Breast epithelium (tissue), 4 donors: ENCODE measurements at regions not wholly inside any gene's neighbourhood (a gene's known extent, or its start where the extent isn't known, plus 50 kb on each side); places are given as distances from the start of the nearest gene placed in this dataset.

Experiments used
- DNase-seq, 2 donors: peaks; one replicate each; pipeline ENCODE4 v3.0.0-alpha.2; 2019; ENCODE audit warnings: low spot score in 2 of 2
- H3K27ac ChIP-seq, 2 donors: fragments of 200-600 bp; sonication (generic) in 1 of 2; one replicate each; pipeline ENCODE4 v1.5.1; 2016 to 2019; ENCODE audit warnings: mild to moderate bottlenecking in 1 of 2
- H3K27me3 ChIP-seq, 2 donors: fragments of 200-600 bp; sonication (generic) in 1 of 2; one replicate each; pipeline versions ENCODE4 v1.5.1 to v1.6.0; 2017 to 2019; ENCODE audit warnings: control low read depth in 1 of 2, mild to moderate bottlenecking in 1 of 2
- H3K36me3 ChIP-seq: fragments of 200-600 bp; one replicate; pipeline ENCODE4 v1.5.1; 2019
- H3K4me1 ChIP-seq, 2 donors: fragments of 200-600 bp; sonication (generic); one replicate each; pipeline ENCODE4 v1.5.1; 2016 to 2019; ENCODE audit warnings: control low read depth in 1 of 2
- H3K4me3 ChIP-seq, 3 donors: fragments of 200-600 bp; sonication (generic); 1 replicate in 2 of 3; 2 replicates in 1 of 3; pipeline ENCODE4 v1.5.1; 2016 to 2019; ENCODE audit warnings: mild to moderate bottlenecking in 3 of 3, moderate library complexity in 2 of 3
- H3K9me3 ChIP-seq, 2 donors: fragments of 200-600 bp; sonication (generic) in 1 of 2; one replicate each; pipeline ENCODE4 v1.5.1; 2016 to 2019; ENCODE audit warnings: control low read depth in 1 of 2
- POLR2A ChIP-seq: fragments of 450-650 bp; IDR thresholded peaks from one replicate; pipeline ENCODE4 v1.6.1; 2016; ENCODE audit warnings: antibody characterized with exemption, mild to moderate bottlenecking, moderate library complexity
- POLR2AphosphoS5 ChIP-seq, 3 donors: sonication (generic); formaldehyde crosslinking; IDR thresholded peaks; one replicate each; pipeline ENCODE4 v1.6.1; 2017; ENCODE audit warnings: antibody characterized with exemption in 3 of 3
- intact Hi-C: fragments of 100-400 bp; cut with DNase I; formaldehyde crosslinking; loops from one replicate; pipeline ENCODE4 v1.15.1; 2023; ENCODE audit warnings: low total_unique reads
- TF ChIP-seq, protein P1 (sequence below), 3 donors: fragments of 450-650 bp; IDR thresholded peaks; one replicate each; pipeline ENCODE4 v1.5.1; 2016 to 2017; ENCODE audit warnings: antibody characterized with exemption in 3 of 3, mild to moderate bottlenecking in 3 of 3, moderate library complexity in 3 of 3

DNA sequence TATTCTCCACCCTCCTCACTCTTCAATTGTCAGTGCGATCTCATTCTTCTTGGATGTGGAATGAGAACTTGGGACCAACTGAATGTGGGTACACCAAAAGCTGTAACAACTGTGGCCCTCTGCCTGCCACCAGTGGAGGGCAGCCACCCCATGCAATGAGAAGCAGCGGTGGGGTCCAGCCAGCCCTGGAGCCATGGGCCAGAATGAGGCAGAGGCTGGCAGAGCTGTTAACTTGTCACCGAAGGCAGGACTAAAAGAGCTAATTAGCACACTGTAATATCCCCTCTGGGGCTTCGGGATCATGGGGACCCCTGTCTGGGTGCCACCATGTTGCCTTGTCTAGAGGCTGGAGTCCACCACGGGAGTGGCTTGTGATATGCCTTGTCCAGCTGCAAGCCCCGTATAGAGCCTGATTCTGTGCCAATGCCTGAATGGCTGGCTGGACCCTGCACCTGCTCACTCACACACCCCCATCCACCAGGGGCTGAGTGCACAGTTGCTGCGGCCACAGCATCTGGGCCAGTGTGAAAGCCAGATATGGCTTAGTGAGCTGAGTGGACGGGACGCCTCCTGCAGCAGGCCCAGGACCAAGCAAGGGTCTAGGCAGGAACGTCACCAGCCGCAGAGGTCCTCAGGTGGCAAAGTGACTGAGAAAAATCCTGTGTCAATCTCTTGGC lies 680.5 kb downstream of the DSC3 start:
- Histone ChIP-seq H3K27ac (no peak overlapping the region), H3K4me3 (no peak overlapping the region), H3K9me3 (no peaks in the 10 kb centered on the region), H3K4me1 (no peaks in the 10 kb centered on the region), H3K27me3 (no peaks in the 10 kb centered on the region), H3K36me3 (peaks cover 3% of the 10 kb centered on the region)
- TF ChIP-seq, protein P1, sequence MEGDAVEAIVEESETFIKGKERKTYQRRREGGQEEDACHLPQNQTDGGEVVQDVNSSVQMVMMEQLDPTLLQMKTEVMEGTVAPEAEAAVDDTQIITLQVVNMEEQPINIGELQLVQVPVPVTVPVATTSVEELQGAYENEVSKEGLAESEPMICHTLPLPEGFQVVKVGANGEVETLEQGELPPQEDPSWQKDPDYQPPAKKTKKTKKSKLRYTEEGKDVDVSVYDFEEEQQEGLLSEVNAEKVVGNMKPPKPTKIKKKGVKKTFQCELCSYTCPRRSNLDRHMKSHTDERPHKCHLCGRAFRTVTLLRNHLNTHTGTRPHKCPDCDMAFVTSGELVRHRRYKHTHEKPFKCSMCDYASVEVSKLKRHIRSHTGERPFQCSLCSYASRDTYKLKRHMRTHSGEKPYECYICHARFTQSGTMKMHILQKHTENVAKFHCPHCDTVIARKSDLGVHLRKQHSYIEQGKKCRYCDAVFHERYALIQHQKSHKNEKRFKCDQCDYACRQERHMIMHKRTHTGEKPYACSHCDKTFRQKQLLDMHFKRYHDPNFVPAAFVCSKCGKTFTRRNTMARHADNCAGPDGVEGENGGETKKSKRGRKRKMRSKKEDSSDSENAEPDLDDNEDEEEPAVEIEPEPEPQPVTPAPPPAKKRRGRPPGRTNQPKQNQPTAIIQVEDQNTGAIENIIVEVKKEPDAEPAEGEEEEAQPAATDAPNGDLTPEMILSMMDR (IDR thresholded peaks at IDR 0.05): no peak
- no peak for TF ChIP-seq POLR2AphosphoS5 (IDR thresholded peaks at IDR 0.05)
- TF ChIP-seq POLR2A: no peak
- no peak for DNase-seq
- intact Hi-C loops: no loop called here

DNA sequence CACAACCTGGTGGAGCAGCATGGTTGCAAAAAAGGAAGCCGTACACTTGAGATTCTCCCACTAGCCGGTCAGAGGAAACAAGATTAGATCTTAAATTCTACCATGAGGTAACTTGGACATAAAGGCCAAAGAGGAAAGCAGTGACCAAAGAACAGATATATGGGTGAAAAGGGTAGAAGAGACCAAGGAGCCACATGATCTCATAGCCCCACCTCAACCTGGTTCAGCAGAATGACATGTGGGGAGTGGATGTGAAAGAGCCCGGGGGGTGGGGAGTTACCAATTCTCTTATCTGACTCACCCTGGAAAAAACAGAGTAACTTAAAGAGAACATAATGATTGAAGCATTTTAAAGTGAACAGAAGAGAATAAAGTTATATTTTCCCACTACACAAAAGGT lies 683.0 kb downstream of the DSC3 start:
- no peaks in the 10 kb centered on the region for H3K4me1 ChIP-seq
- peaks cover 3% of the 10 kb centered on the region for H3K36me3 ChIP-seq
- no peak overlapping the region for H3K27ac ChIP-seq
- no peaks in the 10 kb centered on the region for H3K27me3 ChIP-seq
- H3K9me3 ChIP-seq: no peaks in the 10 kb centered on the region
- no peak for DNase-seq
- TF ChIP-seq, protein P1 (IDR thresholded peaks at IDR 0.05): no peak
- TF ChIP-seq POLR2A: no peak
- no peak for TF ChIP-seq POLR2AphosphoS5 (IDR thresholded peaks at IDR 0.05)
- H3K4me3 ChIP-seq: no peak overlapping the region
- intact Hi-C loops: no loop called here

- Histone ChIP-seq H3K27ac (no peak overlapping the region), H3K27me3 (no peaks in the 10 kb centered on the region), H3K4me3 (no peak overlapping the region), H3K36me3 (peaks cover 3% of the 10 kb centered on the region), H3K9me3 (no peaks in the 10 kb centered on the region), H3K4me1 (no peaks in the 10 kb centered on the region)
- TF ChIP-seq POLR2AphosphoS5 (IDR thresholded peaks at IDR 0.05): no peak
- TF ChIP-seq POLR2A: no peak
- TF ChIP-seq, protein P1 (IDR thresholded peaks at IDR 0.05): no peak
- intact Hi-C loops: no loop called here
- DNase-seq: no peak
Observed at GRCh38 chr18:30358555-30358954, 684.0 kb downstream of the DSC3 start.

DNA sequence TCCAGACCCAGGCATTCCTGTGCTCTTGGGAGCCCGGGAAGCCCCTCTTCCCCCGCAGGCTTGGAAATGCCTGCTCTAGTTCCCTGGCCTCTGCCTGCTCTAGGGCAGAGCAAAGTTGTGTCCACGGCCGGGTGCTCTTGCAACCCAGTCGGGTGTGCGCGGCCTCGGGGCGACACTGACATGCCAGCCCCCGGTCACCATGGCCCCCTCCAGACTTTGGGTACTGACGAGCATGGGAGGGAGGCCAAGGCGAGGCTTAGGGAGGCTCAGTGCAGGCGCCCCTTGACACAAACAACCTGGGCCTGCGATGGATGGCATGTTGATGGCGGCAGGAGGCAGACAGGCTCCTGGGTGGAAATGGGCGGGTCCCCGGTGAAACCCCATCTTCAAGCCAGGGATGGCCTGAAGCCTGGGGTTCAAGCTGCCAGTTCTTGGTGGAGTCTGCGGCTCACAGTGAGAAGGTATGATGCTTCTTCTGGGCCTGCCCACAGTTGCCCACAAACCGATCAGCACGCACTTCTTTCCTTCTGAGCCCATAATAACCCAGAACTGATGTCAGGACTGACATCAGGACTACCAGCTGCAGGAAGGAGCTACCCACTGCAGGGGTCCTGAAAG lies 689.9 kb downstream of the DSC3 start:
- DNase-seq: no peak
- Histone ChIP-seq H3K9me3 (no peaks in the 10 kb centered on the region), H3K4me1 (no peaks in the 10 kb centered on the region), H3K4me3 (no peak overlapping the region), H3K27ac (no peak overlapping the region), H3K36me3 (no peaks in the 10 kb centered on the region), H3K27me3 (no peaks in the 10 kb centered on the region)
- intact Hi-C loops: no loop called here
- TF ChIP-seq POLR2A (no peak), POLR2AphosphoS5 (IDR thresholded peaks at IDR 0.05) (no peak)
- TF ChIP-seq, protein P1 (IDR thresholded peaks at IDR 0.05): no peak

- H3K27me3 ChIP-seq: no peaks in the 10 kb centered on the region
- H3K4me3 ChIP-seq: no peak overlapping the region
- H3K9me3 ChIP-seq: no peaks in the 10 kb centered on the region
- no peaks in the 10 kb centered on the region for H3K36me3 ChIP-seq
- intact Hi-C loops: no loop called here
- H3K4me1 ChIP-seq: no peaks in the 10 kb centered on the region
- DNase-seq: no peak
- H3K27ac ChIP-seq: no peak overlapping the region
- TF ChIP-seq POLR2AphosphoS5 (IDR thresholded peaks at IDR 0.05) (no peak), POLR2A (no peak)
- TF ChIP-seq, protein P1 (IDR thresholded peaks at IDR 0.05): no peak
Observed at GRCh38 chr18:30350263-30350662, 692.3 kb downstream of the DSC3 start.
